ENCODE measurements at regions not wholly inside any gene's neighbourhood (a gene's known extent, or its start where the extent isn't known, plus 50 kb on each side); places are given as distances from the start of the nearest gene placed in this dataset.

- Mint-ChIP-seq H3K4me1 (ENCODE audit: insufficient read depth, unreplicated experiment) (peaks cover under 1% of the 10 kb centered on the region), H3K27ac (ENCODE audit: low read depth, unreplicated experiment) (no peak overlapping the region), H3K36me3 (ENCODE audit: insufficient read depth, unreplicated experiment) (no peaks in the 10 kb centered on the region), H3K27me3 (ENCODE audit: insufficient read depth, unreplicated experiment) (no peaks in the 10 kb centered on the region), H3K4me3 (ENCODE audit: unreplicated experiment) (no peak overlapping the region), H3K9me3 (ENCODE audit: unreplicated experiment) (no peaks in the 10 kb centered on the region)
- ChIA-PET POLR2A (no interaction called here), CTCF (no interaction called here)
- peak; percentile 59 for DNase-seq (ENCODE audit: unreplicated experiment)
- intact Hi-C loops (cut with micrococcal nuclease), result loop anchor here (1.0 kb wide), 1 partner anchor 138 kb away; no protein-coding TSS in a partner anchor
- no TSS peak for BruUV-seq (replicated peaks)
- TF ChIP-seq, protein P1, sequence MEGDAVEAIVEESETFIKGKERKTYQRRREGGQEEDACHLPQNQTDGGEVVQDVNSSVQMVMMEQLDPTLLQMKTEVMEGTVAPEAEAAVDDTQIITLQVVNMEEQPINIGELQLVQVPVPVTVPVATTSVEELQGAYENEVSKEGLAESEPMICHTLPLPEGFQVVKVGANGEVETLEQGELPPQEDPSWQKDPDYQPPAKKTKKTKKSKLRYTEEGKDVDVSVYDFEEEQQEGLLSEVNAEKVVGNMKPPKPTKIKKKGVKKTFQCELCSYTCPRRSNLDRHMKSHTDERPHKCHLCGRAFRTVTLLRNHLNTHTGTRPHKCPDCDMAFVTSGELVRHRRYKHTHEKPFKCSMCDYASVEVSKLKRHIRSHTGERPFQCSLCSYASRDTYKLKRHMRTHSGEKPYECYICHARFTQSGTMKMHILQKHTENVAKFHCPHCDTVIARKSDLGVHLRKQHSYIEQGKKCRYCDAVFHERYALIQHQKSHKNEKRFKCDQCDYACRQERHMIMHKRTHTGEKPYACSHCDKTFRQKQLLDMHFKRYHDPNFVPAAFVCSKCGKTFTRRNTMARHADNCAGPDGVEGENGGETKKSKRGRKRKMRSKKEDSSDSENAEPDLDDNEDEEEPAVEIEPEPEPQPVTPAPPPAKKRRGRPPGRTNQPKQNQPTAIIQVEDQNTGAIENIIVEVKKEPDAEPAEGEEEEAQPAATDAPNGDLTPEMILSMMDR (IDR thresholded peaks at IDR 0.05; ENCODE audit: unreplicated experiment), result peak; percentile 19
Observed at GRCh38 chr18:41767960-41768359, 187.1 kb upstream of the PIK3C3 start.

- Mint-ChIP-seq H3K27me3 (ENCODE audit: insufficient read depth, unreplicated experiment) (no peaks in the 10 kb centered on the region), H3K4me1 (ENCODE audit: insufficient read depth, unreplicated experiment) (peaks cover 24% of the 10 kb centered on the region), H3K9me3 (ENCODE audit: unreplicated experiment) (no peaks in the 10 kb centered on the region), H3K4me3 (ENCODE audit: unreplicated experiment) (no peak overlapping the region), H3K36me3 (ENCODE audit: insufficient read depth, unreplicated experiment) (no peaks in the 10 kb centered on the region), H3K27ac (ENCODE audit: low read depth, unreplicated experiment) (no peak overlapping the region)
- ChIA-PET CTCF (interaction anchor here (0.7 to 2.2 kb wide), 2 partner anchors 104 to 143 kb away, joined by 3 to 9 read pairs; no protein-coding TSS in a partner anchor), POLR2A (no interaction called here)
- TF ChIP-seq, protein P1 (IDR thresholded peaks at IDR 0.05; ENCODE audit: unreplicated experiment), result no peak
- no TSS peak for BruUV-seq (replicated peaks)
- intact Hi-C loops (cut with micrococcal nuclease), result no loop called here
- no peak for DNase-seq (ENCODE audit: unreplicated experiment)
Observed at GRCh38 chr18:41765460-41765859, 189.6 kb upstream of the PIK3C3 start.

GRCh38 chr18:41763361-41763760, 191.7 kb upstream of the PIK3C3 start:
- BruUV-seq (replicated peaks), result no TSS peak
- ChIA-PET POLR2A (no interaction called here), CTCF (interaction anchor here (0.6 to 3.6 kb wide), 3 partner anchors 145 to 470 kb away, joined by 3 to 14 read pairs (median 4); no protein-coding TSS in a partner anchor)
- TF ChIP-seq, protein P1 (IDR thresholded peaks at IDR 0.05; ENCODE audit: unreplicated experiment), result no peak
- intact Hi-C loops (cut with micrococcal nuclease), result no loop called here
- Mint-ChIP-seq H3K36me3 (ENCODE audit: insufficient read depth, unreplicated experiment) (no peaks in the 10 kb centered on the region), H3K4me1 (ENCODE audit: insufficient read depth, unreplicated experiment) (peaks cover 31% of the 10 kb centered on the region), H3K4me3 (ENCODE audit: unreplicated experiment) (no peak overlapping the region), H3K27me3 (ENCODE audit: insufficient read depth, unreplicated experiment) (no peaks in the 10 kb centered on the region), H3K27ac (ENCODE audit: low read depth, unreplicated experiment) (no peak overlapping the region), H3K9me3 (ENCODE audit: unreplicated experiment) (no peaks in the 10 kb centered on the region)
- DNase-seq (ENCODE audit: unreplicated experiment), result no peak

DNA sequence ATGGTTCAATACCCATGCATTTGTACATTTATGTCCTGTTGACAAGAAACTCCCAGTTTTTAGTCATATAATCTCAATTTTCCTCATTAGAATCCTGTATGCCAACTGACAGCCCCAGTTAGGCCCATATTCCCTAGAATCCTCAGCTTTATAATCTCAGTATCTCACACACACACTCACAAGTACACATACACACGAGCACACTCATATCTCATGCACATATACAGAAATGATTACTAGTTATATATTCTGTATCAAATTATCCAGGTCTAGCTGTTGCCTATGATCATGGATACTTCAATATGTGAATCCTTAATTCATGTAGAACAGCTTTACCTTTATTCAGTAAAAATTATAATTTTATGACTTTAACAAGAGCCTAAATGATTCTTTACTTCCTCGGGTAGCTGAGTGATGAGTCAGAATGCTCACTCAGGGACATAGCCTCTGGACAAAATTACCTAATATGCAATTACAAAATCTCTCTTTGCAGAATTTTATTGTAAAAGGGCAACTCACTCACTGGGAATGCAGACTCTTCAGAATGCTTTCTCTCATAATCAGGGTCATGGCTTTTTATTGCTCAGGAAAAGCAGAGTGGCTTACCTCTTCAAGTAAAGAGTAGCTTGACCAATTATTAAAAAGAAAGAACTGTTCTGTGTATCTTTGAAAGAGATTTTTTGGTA, 193.6 kb upstream of the PIK3C3 start:
- peak; percentile 91 for DNase-seq (ENCODE audit: unreplicated experiment)
- BruUV-seq (replicated peaks), result no TSS peak
- Mint-ChIP-seq H3K27me3 (ENCODE audit: insufficient read depth, unreplicated experiment) (no peaks in the 10 kb centered on the region), H3K4me3 (ENCODE audit: unreplicated experiment) (no peak overlapping the region), H3K4me1 (ENCODE audit: insufficient read depth, unreplicated experiment) (peaks cover 31% of the 10 kb centered on the region), H3K9me3 (ENCODE audit: unreplicated experiment) (no peaks in the 10 kb centered on the region), H3K36me3 (ENCODE audit: insufficient read depth, unreplicated experiment) (no peaks in the 10 kb centered on the region), H3K27ac (ENCODE audit: low read depth, unreplicated experiment) (no peak overlapping the region)
- intact Hi-C loops (cut with micrococcal nuclease), result no loop called here
- POLR2A ChIA-PET, result interaction anchor here (0.5 to 1.5 kb wide), 7 partner anchors 9 to 253 kb away, joined by 3 to 5 read pairs (median 3); partner anchors contain the start of gene PIK3C3
- TF ChIP-seq, protein P1 (IDR thresholded peaks at IDR 0.05; ENCODE audit: unreplicated experiment), result no peak
- CTCF ChIA-PET, result interaction anchor here (0.6 to 3.6 kb wide), 5 partner anchors 45 to 245 kb away, joined by 3 to 14 read pairs (median 3); no protein-coding TSS in a partner anchor

Data from MCF 10A (cell line).